ENCODE measurements at regions not wholly inside any gene's neighbourhood (a gene's known extent, or its start where the extent isn't known, plus 50 kb on each side); places are given as distances from the start of the nearest gene placed in this dataset.

DNA sequence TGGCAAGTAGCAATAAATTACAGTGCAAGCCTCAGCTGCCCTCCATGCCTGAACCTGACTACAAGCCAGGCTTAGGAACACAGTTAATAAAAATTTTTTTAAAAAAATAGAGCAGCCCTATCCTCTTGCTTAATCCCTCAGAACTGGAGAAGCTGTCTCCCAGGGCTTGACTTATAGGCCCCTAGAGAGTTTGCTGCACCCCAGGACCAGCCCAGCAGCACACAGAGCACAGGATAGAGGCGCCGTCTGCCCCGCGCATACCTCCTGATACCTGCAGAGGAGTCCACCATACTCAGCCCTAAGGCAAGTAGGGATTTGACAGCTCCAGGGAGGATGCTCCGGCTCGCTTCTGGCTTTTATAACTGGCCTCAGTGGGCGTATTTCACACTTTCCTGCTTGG, 548.6 kb upstream of the RAB6C start:
- intact Hi-C loops (cut with micrococcal nuclease; ENCODE audit: unreplicated experiment) (no loop called here), in situ Hi-C loops (cut with HindIII; ENCODE audit: extremely low pct_ligation_motif_present, low pct_unique_long_range_greater_than_20kb) (no loop called here)
- H3K9me3 ChIP-seq (ENCODE audit: low read length), result no peaks in the 10 kb centered on the region
- H3K27ac ChIP-seq (ENCODE audit: extremely low read length, insufficient read depth, low read length), result no peak overlapping the region
- peak; percentile 31; the same call in 1 of the 3 replicates for ATAC-seq
- no peak for DNase-seq (ENCODE audit: low spot score)
- no peak overlapping the region for H3K4me3 ChIP-seq (replicated peaks in 1 of 3; ENCODE audit: insufficient read depth in 1 of 3, low read depth in 2 of 3, low read length in 3 of 3)
- ChIA-PET CTCF (ENCODE audit: low intra/inter-chr PET ratio, low total read pairs) (no interaction called here), POLR2A (no interaction called here)
- TF ChIP-seq NONO (IDR thresholded peaks at IDR 0.05), result no peak
- no peak for TF ChIP-seq NONO (CRISPR knock-in tag; conservative IDR thresholded peaks at IDR 0.05)
- TF ChIP-seq, protein P1, sequence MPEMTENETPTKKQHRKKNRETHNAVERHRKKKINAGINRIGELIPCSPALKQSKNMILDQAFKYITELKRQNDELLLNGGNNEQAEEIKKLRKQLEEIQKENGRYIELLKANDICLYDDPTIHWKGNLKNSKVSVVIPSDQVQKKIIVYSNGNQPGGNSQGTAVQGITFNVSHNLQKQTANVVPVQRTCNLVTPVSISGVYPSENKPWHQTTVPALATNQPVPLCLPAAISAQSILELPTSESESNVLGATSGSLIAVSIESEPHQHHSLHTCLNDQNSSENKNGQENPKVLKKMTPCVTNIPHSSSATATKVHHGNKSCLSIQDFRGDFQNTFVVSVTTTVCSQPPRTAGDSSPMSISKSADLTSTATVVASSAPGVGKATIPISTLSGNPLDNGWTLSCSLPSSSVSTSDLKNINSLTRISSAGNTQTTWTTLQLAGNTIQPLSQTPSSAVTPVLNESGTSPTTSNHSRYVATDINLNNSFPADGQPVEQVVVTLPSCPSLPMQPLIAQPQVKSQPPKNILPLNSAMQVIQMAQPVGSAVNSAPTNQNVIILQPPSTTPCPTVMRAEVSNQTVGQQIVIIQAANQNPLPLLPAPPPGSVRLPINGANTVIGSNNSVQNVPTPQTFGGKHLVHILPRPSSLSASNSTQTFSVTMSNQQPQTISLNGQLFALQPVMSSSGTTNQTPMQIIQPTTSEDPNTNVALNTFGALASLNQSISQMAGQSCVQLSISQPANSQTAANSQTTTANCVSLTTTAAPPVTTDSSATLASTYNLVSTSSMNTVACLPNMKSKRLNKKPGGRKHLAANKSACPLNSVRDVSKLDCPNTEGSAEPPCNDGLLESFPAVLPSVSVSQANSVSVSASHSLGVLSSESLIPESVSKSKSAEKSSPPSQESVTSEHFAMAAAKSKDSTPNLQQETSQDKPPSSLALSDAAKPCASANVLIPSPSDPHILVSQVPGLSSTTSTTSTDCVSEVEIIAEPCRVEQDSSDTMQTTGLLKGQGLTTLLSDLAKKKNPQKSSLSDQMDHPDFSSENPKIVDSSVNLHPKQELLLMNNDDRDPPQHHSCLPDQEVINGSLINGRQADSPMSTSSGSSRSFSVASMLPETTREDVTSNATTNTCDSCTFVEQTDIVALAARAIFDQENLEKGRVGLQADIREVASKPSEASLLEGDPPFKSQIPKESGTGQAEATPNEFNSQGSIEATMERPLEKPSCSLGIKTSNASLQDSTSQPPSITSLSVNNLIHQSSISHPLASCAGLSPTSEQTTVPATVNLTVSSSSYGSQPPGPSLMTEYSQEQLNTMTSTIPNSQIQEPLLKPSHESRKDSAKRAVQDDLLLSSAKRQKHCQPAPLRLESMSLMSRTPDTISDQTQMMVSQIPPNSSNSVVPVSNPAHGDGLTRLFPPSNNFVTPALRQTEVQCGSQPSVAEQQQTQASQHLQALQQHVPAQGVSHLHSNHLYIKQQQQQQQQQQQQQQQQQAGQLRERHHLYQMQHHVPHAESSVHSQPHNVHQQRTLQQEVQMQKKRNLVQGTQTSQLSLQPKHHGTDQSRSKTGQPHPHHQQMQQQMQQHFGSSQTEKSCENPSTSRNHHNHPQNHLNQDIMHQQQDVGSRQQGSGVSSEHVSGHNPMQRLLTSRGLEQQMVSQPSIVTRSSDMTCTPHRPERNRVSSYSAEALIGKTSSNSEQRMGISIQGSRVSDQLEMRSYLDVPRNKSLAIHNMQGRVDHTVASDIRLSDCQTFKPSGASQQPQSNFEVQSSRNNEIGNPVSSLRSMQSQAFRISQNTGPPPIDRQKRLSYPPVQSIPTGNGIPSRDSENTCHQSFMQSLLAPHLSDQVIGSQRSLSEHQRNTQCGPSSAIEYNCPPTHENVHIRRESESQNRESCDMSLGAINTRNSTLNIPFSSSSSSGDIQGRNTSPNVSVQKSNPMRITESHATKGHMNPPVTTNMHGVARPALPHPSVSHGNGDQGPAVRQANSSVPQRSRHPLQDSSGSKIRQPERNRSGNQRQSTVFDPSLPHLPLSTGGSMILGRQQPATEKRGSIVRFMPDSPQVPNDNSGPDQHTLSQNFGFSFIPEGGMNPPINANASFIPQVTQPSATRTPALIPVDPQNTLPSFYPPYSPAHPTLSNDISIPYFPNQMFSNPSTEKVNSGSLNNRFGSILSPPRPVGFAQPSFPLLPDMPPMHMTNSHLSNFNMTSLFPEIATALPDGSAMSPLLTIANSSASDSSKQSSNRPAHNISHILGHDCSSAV (CRISPR knock-in tag; IDR thresholded peaks at IDR 0.05; ENCODE audit: borderline replicate concordance), result no peak
- TF ChIP-seq, protein P2, sequence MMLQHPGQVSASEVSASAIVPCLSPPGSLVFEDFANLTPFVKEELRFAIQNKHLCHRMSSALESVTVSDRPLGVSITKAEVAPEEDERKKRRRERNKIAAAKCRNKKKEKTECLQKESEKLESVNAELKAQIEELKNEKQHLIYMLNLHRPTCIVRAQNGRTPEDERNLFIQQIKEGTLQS (CRISPR knock-in tag; IDR thresholded peaks at IDR 0.05), result no peak
- no peak for TF ChIP-seq KDM5A (IDR thresholded peaks at IDR 0.05; ENCODE audit: borderline replicate concordance, low read length)
- no peak for TF ChIP-seq HES4 (CRISPR knock-in tag; IDR thresholded peaks at IDR 0.05; ENCODE audit: borderline replicate concordance)
- TF ChIP-seq POLR2AphosphoS2 (IDR thresholded peaks at IDR 0.05; ENCODE audit: low read depth, low read length), result no peak
- TF ChIP-seq, protein P3, sequence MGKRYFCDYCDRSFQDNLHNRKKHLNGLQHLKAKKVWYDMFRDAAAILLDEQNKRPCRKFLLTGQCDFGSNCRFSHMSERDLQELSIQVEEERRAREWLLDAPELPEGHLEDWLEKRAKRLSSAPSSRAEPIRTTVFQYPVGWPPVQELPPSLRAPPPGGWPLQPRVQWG (CRISPR knock-in tag; IDR thresholded peaks at IDR 0.05; ENCODE audit: borderline replicate concordance, low read depth), result no peak
- no peak for TF ChIP-seq RFX5 (IDR thresholded peaks at IDR 0.05; ENCODE audit: low read depth, low read length)
- no peak for TF ChIP-seq ZBTB42 (CRISPR knock-in tag; IDR thresholded peaks at IDR 0.05)
- TF ChIP-seq EZH2 (conservative IDR thresholded peaks at IDR 0.05; ENCODE audit: low read depth, low read length), result no peak
- no peaks in the 10 kb centered on the region for H3K36me3 ChIP-seq (replicated peaks in 1 of 2; ENCODE audit: control insufficient read depth in 1 of 2, insufficient read depth in 2 of 2, low read length in 2 of 2)
- no peak overlapping the region for H2AFZ ChIP-seq (ENCODE audit: low read length)
- no peaks in the 10 kb centered on the region for H3K4me1 ChIP-seq (ENCODE audit: insufficient read depth, low read length)
- H3K9ac ChIP-seq (ENCODE audit: insufficient read depth, low read depth, low read length), result no peak overlapping the region
- H3K27me3 ChIP-seq (ENCODE audit: control insufficient read depth in 1 of 2, insufficient read depth in 2 of 2, low read length in 2 of 2), result peaks cover 3 to 24% of the 10 kb centered on the region in 2 experiments; a peak in 3 of 5 replicates
- no TSS peak for BruUV-seq (replicated peaks)
- WGBS (ENCODE audit: low lambda C conversion rate), result 43% methylated on average over 7 of the region's 7 CpGs
- no peak overlapping the region for H3K4me2 ChIP-seq (ENCODE audit: low read depth, low read length)
- no peaks in the 10 kb centered on the region for H3K79me2 ChIP-seq (ENCODE audit: insufficient read depth, low read length)
- FAIRE-seq, result no peak
- H4K20me1 ChIP-seq (ENCODE audit: insufficient read depth, low read length), result no peaks in the 10 kb centered on the region
